Body of pancreas (tissue), 4 donors: ENCODE measurements at regions not wholly inside any gene's neighbourhood (a gene's known extent, or its start where the extent isn't known, plus 50 kb on each side); places are given as distances from the start of the nearest gene placed in this dataset.

ENCODE experiments used
- ATAC-seq: fragments of 150-250 bp; one replicate; pipeline ENCODE4 v1.9.1; 2016
- DNase-seq, 4 donors: peaks; one replicate each; pipeline ENCODE4 v3.0.0-alpha.2; 2019
- H3K27ac ChIP-seq, 4 donors: fragments of 200-600 bp; sonication (generic); 1 replicate in 3 of 4; 2 replicates in 1 of 4; pipeline versions ENCODE4 v1.5.1 to v1.6.1; 2016 to 2019; ENCODE audit warnings: mild to moderate bottlenecking in 1 of 4, mixed read lengths in 1 of 4, moderate library complexity in 1 of 4
- H3K27me3 ChIP-seq, 2 donors: fragments of 200-600 bp; sonication (generic); one replicate each; pipeline ENCODE4 v1.6.0; 2016; ENCODE audit warnings: mild to moderate bottlenecking in 1 of 2
- H3K36me3 ChIP-seq, 2 donors: fragments of 200-600 bp; sonication (generic); replicated peaks in 1 of 2; 2 replicates each; pipeline ENCODE4 v1.5.1; 2016; ENCODE audit warnings: low read depth in 2 of 2; ENCODE audit not compliant: insufficient read depth in 1 of 2
- H3K4me1 ChIP-seq: fragments of 200-600 bp; sonication (generic); one replicate; pipeline ENCODE4 v1.6.0; 2016
- H3K4me3 ChIP-seq, 2 donors: fragments of 200-600 bp; sonication (generic); 1 replicate in 1 of 2; 2 replicates in 1 of 2; pipeline ENCODE4 v1.5.1; 2016 to 2019
- H3K9me3 ChIP-seq, 3 donors: fragments of 200-600 bp; sonication (generic); 1 replicate in 2 of 3; 2 replicates in 1 of 3; pipeline ENCODE4 v1.5.1; 2016
- POLR2A ChIP-seq, 3 donors: fragments of 450-650 bp; IDR thresholded peaks; one replicate each; pipeline ENCODE4 v1.6.1; 2016; ENCODE audit warnings: antibody characterized with exemption in 3 of 3, mild to moderate bottlenecking in 2 of 3
- WGBS, 2 donors: methylation state at CpG; one replicate each; pipeline ENCODE4 v1.1.5; 2017; 5-methylcytosine and 5-hydroxymethylcytosine counted together
- intact Hi-C: fragments of 100-400 bp; cut with DNase I; formaldehyde crosslinking; loops from one replicate; pipeline ENCODE4 v1.15.1; 2023
- TF ChIP-seq, protein P1 (sequence below), 7 experiments: fragments of 450-650 bp in 4 of 7; fragments of 200-600 bp in 3 of 7; sonication (generic) in 3 of 7; IDR thresholded peaks; one replicate each; pipeline ENCODE4 v1.5.1; 2016 to 2019; ENCODE audit warnings: antibody characterized with exemption in 7 of 7

DNA sequence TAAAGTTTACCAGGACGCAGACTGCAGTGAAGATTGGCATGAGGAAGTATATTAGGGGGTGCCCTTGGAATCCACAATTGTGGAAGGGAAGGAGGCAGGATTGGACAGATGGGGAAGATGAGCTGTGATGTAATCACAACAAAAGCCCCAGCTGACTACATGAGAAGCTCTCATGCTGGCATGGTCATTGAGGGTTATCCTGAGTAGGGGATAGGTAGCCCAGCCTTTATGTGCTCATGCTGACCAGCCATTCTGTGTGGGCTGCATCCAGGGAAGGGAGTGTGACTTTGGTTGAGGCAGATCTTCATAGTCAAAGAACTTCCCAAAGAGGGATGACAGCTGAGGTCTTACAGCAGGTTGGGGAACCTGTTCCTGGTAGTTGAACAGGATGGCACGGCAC, 52.0 kb upstream of the RANBP6 start:
- DNase-seq = no peak
- WGBS, 2 donors = 87 to 100% methylated on average over 2 of the region's 2 CpGs

More for the DNA sequence above, 52.0 kb upstream of the RANBP6 start:
- TF ChIP-seq POLR2A (IDR thresholded peaks at IDR 0.05) = no peak
- TF ChIP-seq, protein P1, sequence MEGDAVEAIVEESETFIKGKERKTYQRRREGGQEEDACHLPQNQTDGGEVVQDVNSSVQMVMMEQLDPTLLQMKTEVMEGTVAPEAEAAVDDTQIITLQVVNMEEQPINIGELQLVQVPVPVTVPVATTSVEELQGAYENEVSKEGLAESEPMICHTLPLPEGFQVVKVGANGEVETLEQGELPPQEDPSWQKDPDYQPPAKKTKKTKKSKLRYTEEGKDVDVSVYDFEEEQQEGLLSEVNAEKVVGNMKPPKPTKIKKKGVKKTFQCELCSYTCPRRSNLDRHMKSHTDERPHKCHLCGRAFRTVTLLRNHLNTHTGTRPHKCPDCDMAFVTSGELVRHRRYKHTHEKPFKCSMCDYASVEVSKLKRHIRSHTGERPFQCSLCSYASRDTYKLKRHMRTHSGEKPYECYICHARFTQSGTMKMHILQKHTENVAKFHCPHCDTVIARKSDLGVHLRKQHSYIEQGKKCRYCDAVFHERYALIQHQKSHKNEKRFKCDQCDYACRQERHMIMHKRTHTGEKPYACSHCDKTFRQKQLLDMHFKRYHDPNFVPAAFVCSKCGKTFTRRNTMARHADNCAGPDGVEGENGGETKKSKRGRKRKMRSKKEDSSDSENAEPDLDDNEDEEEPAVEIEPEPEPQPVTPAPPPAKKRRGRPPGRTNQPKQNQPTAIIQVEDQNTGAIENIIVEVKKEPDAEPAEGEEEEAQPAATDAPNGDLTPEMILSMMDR (IDR thresholded peaks at IDR 0.05) = no peak
- Histone ChIP-seq H3K36me3 (no peaks in the 10 kb centered on the region), H3K27me3 (no peaks in the 10 kb centered on the region), H3K9me3 (no peaks in the 10 kb centered on the region), H3K4me1 (no peaks in the 10 kb centered on the region), H3K4me3 (no peak overlapping the region), H3K27ac (no peak overlapping the region)
- ATAC-seq = no peak
- intact Hi-C loops = no loop called here
